ENCODE measurements at regions not wholly inside any gene's neighbourhood (a gene's known extent, or its start where the extent isn't known, plus 50 kb on each side); places are given as distances from the start of the nearest gene placed in this dataset.

DNA sequence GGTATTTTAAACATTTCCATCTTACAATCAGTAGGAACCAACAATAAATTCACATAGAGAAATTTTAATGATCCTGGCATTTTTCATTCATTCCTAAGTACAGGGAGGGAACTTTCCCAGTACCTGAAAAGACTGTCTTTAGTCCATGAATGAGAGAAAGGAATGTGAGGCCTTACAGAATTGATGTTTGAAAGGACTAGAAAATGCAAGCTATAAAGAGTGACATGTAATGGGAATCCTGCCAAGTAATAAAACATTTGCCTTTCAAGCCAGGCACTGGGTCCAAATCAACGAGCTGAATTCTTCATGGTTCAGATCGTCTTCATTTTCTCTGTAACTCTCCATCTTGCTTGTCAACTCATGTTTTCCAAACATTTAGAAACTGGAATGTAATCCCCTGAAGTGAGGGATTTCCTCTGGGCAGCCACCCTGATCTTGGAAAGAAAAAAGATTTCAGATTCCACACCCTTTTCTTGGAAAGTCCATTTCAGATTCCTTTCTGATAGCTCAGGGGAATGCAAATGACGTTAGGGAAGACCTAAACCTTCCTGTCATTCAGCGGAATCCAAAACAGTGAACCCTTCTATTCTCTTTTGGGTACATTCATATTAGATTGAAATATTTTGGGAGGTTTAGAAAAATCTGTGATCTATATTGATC, 315.8 kb downstream of the SH3GL2 start:
- TF ChIP-seq POLR2A (IDR thresholded peaks at IDR 0.05; ENCODE audit: low read length) = no peak
- no peak for TF ChIP-seq GATA1 (IDR thresholded peaks at IDR 0.05; ENCODE audit: low read depth, low read length)

Measured in erythroblast (primary cell).